A549 (cell line): ENCODE measurements at regions not wholly inside any gene's neighbourhood (a gene's known extent, or its start where the extent isn't known, plus 50 kb on each side); places are given as distances from the start of the nearest gene placed in this dataset.
A peak's percentile ranks its signal among the peaks of the same experiment; 100 is the strongest.

Source experiments
- ATAC-seq, 2 experiments: fragments of 200-7000 bp in 1 of 2; fragments of >200 bp in 1 of 2; cut with Nextera tagmentation in 1 of 2; cut with Tn5 transposase in 1 of 2; 3 replicates each; pipeline versions ENCODE4 v1.8.0 to v1.9.1; 2018 to 2020; ENCODE audit warnings: mild to moderate bottlenecking in 1 of 2, moderate library complexity in 1 of 2
- CTCF ChIA-PET: fragments of 300-600 bp; sonication (Branson Sonifier 250); formaldehyde crosslinking; extraction: SDS; loops from one replicate; lab custom pipeline; 2021; ENCODE audit warnings: antibody characterized with exemption, inconsistent platforms; lab: Yijun Ruan, JAX
- POLR2A ChIA-PET: fragments of 350-600 bp; formaldehyde crosslinking; extraction: SDS; loops from one replicate; lab custom pipeline; 2021; ENCODE audit warnings: antibody characterized with exemption, inconsistent platforms; lab: Yijun Ruan, JAX
- DNase-seq, 2 experiments: peaks; one replicate each; pipeline versions ENCODE4 v3.0.0 to v3.0.0-alpha.2; 2011 to 2016; ENCODE audit warnings: low read depth in 1 of 2, low spot score in 1 of 2
- FAIRE-seq: peaks from 2 replicates; lab custom pipeline; 2011; peaks lifted over from hg19 to GRCh38; lab: Jason Lieb, UNC
- H3K27ac ChIP-seq, 2 experiments: fragments of >200 bp; sonication (Bioruptor Twin); formaldehyde crosslinking; 3 replicates each; pipeline ENCODE4 v1.5.1; 2016 to 2017
- H3K4me1 ChIP-seq: fragments of >200 bp; sonication (Bioruptor Twin); formaldehyde crosslinking; 3 replicates; pipeline ENCODE4 v1.6.1; 2016
- H3K4me2 ChIP-seq: fragments of >200 bp; sonication (Bioruptor Twin); formaldehyde crosslinking; 3 replicates; pipeline ENCODE4 v1.6.1; 2016
- H3K4me3 ChIP-seq: fragments of >200 bp; sonication (Bioruptor Twin); formaldehyde crosslinking; 3 replicates; pipeline ENCODE4 v1.5.1; 2016
- H3K9me3 ChIP-seq: fragments of >200 bp; sonication (Bioruptor Twin); formaldehyde crosslinking; 3 replicates; pipeline ENCODE4 v1.6.1; 2016
- CBX2 ChIP-seq: fragments of 200-600 bp; sonication (generic); IDR thresholded peaks from 2 replicates; pipeline ENCODE4 v1.6.1; 2016; ENCODE audit warnings: low read depth, mild to moderate bottlenecking, borderline replicate concordance
- CHD2 ChIP-seq: fragments of 150-350 bp; IDR thresholded peaks from 2 replicates; pipeline ENCODE4 v1.6.1; 2014; ENCODE audit warnings: low read length; ENCODE audit not compliant: partially characterized antibody
- E2F6 ChIP-seq: IDR thresholded peaks from 2 replicates; pipeline ENCODE4 v1.6.1; 2012; ENCODE audit warnings: low read depth, borderline replicate concordance
- ELK1 ChIP-seq: fragments of 150-350 bp; IDR thresholded peaks from 2 replicates; pipeline ENCODE4 v1.6.1; 2014; ENCODE audit warnings: low read depth, mild to moderate bottlenecking, low read length
- HES2 ChIP-seq: fragments of >200 bp; sonication (Bioruptor Twin); formaldehyde crosslinking; IDR thresholded peaks from 2 replicates; pipeline ENCODE4 v1.6.1; 2016
- HMGXB4 ChIP-seq: fragments of 250-450 bp; sonication (Bioruptor Pico); IDR thresholded peaks from 2 replicates; pipeline ENCODE4 v1.5.0; 2021; ENCODE audit warnings: mild to moderate bottlenecking, moderate library complexity, borderline replicate concordance
- HOXB13 ChIP-seq: fragments of 250-450 bp; sonication (Bioruptor Pico); IDR thresholded peaks from 2 replicates; pipeline ENCODE4 v1.5.0; 2020; ENCODE audit warnings: low read depth, mild to moderate bottlenecking, moderate library complexity
- JUNB ChIP-seq: fragments of >200 bp; sonication (Bioruptor Twin); formaldehyde crosslinking; IDR thresholded peaks from 2 replicates; pipeline ENCODE4 v1.6.1; 2016
- MAFK ChIP-seq: fragments of 450-650 bp; IDR thresholded peaks from 2 replicates; pipeline ENCODE4 v1.6.1; 2014; ENCODE audit not compliant: partially characterized antibody
- NR3C1 ChIP-seq: fragments of >200 bp; sonication (Bioruptor Twin); formaldehyde crosslinking; IDR thresholded peaks from 3 replicates; pipeline ENCODE4 v1.6.1; 2017
- PHF8 ChIP-seq: fragments of 200-600 bp; sonication (generic); IDR thresholded peaks from 2 replicates; pipeline ENCODE4 v1.6.1; 2016; ENCODE audit warnings: low read depth, mild to moderate bottlenecking, antibody characterized with exemption, moderate library complexity, borderline replicate concordance
- RARB ChIP-seq: fragments of 250-450 bp; sonication (Bioruptor Pico); IDR thresholded peaks from 2 replicates; pipeline ENCODE4 v1.8.0; 2021; ENCODE audit warnings: mild to moderate bottlenecking, moderate library complexity
- RCOR1 ChIP-seq: fragments of 150-350 bp; IDR thresholded peaks from 2 replicates; pipeline ENCODE4 v1.6.1; 2014; ENCODE audit warnings: antibody characterized with exemption, low read length, low read depth
- RFX5 ChIP-seq: fragments of 450-650 bp; IDR thresholded peaks from 2 replicates; pipeline ENCODE4 v1.7.1; 2014; ENCODE audit warnings: antibody characterized with exemption, mild to moderate bottlenecking, moderate library complexity
- RNF2 ChIP-seq: fragments of 200-600 bp; sonication (generic); IDR thresholded peaks from 2 replicates; pipeline ENCODE4 v1.6.1; 2016; ENCODE audit warnings: low read depth, mild to moderate bottlenecking, antibody characterized with exemption, moderate library complexity, borderline replicate concordance
- SREBF2 ChIP-seq: fragments of 450-650 bp; IDR thresholded peaks from 2 replicates; pipeline ENCODE4 v1.6.1; 2014; ENCODE audit warnings: mild to moderate bottlenecking, moderate library complexity
- TFCP2L1 ChIP-seq: fragments of 250-450 bp; sonication (Bioruptor Pico); IDR thresholded peaks from 2 replicates; pipeline ENCODE4 v1.5.0; 2021; ENCODE audit warnings: mild to moderate bottlenecking
- TP53 ChIP-seq: fragments of 250-450 bp; sonication (Bioruptor Pico); IDR thresholded peaks from 2 replicates; pipeline ENCODE4 v1.5.0; 2021; ENCODE audit warnings: mild to moderate bottlenecking, moderate library complexity
- ZC3H11A ChIP-seq: fragments of 450-650 bp; IDR thresholded peaks from 2 replicates; pipeline ENCODE4 v1.6.1; 2014; ENCODE audit warnings: antibody characterized with exemption, mild to moderate bottlenecking
- ZNF302 ChIP-seq: fragments of 250-450 bp; sonication (Bioruptor Pico); IDR thresholded peaks from 2 replicates; pipeline ENCODE4 v1.9.0; 2021; ENCODE audit warnings: inconsistent platforms, mild to moderate bottlenecking, moderate library complexity
- ZSCAN20 ChIP-seq: fragments of 250-450 bp; sonication (Bioruptor Pico); IDR thresholded peaks from 2 replicates; pipeline ENCODE4 v1.8.0; 2022; ENCODE audit warnings: mild to moderate bottlenecking, moderate library complexity
- WGBS: methylation state at CpG from one replicate; pipeline ENCODE4 v1.1.6; 2017; ENCODE audit errors: missing lambda C conversion rate; 5-methylcytosine and 5-hydroxymethylcytosine counted together
- TF ChIP-seq, protein P1 (sequence below): fragments of 450-650 bp; IDR thresholded peaks from 2 replicates; pipeline ENCODE4 v1.6.1; 2014; ENCODE audit warnings: antibody characterized with exemption

GRCh38 chr5:30237189-30237588 lies 956.3 kb upstream of the CDH6 start:
- ChIA-PET POLR2A (no interaction called here), CTCF (no interaction called here)
- no peak for FAIRE-seq
- 24% methylated on average over 2 of the region's 2 CpGs for WGBS
- Histone ChIP-seq H3K4me2 (no peak overlapping the region), H3K9me3 (no peaks in the 10 kb centered on the region; the same call in 2 of the 3 replicates), H3K4me1 (no peaks in the 10 kb centered on the region), H3K27ac (no peak overlapping the region), H3K4me3 (no peak overlapping the region)
- TF ChIP-seq ZSCAN20 (CRISPR knock-in tag) = no peak
- TF ChIP-seq HMGXB4 (CRISPR knock-in tag) = no peak
- no peak for TF ChIP-seq HOXB13
- no peak for TF ChIP-seq NR3C1
- TF ChIP-seq TP53 (CRISPR knock-in tag) = no peak
- TF ChIP-seq HES2 = no peak
- no peak for TF ChIP-seq SREBF2
- no peak for TF ChIP-seq RNF2
- TF ChIP-seq ELK1 = no peak
- TF ChIP-seq PHF8 = no peak
- TF ChIP-seq JUNB = no peak
- no peak for TF ChIP-seq CHD2
- TF ChIP-seq TFCP2L1 = no peak
- no peak for TF ChIP-seq RCOR1
- TF ChIP-seq, protein P1, sequence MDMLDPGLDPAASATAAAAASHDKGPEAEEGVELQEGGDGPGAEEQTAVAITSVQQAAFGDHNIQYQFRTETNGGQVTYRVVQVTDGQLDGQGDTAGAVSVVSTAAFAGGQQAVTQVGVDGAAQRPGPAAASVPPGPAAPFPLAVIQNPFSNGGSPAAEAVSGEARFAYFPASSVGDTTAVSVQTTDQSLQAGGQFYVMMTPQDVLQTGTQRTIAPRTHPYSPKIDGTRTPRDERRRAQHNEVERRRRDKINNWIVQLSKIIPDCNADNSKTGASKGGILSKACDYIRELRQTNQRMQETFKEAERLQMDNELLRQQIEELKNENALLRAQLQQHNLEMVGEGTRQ = no peak
- TF ChIP-seq ZNF302 (CRISPR knock-in tag) = no peak
- no peak for TF ChIP-seq RFX5
- TF ChIP-seq ZC3H11A = no peak
- DNase-seq = no peak
- no peak for ATAC-seq

DNA sequence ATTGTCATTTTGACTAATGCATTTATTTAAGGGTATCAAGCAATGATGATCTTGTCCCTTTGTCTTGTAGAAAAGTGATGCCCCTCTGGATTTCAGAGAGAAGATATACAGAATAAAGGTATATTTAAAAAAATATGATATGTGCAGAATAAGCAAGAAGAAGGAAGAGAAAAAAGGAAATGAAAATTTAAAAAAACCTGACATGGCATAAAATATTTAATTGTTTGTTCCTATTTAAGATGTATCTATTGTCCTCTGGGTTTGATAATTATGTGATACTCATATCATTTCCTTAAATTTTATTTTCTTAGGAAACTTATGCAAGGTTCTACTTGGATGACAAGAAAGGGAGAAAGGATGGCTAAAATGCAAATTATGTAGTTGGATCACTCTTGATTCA lies 983.7 kb upstream of the CDH6 start:
- ATAC-seq (no peak), DNase-seq (no peak), FAIRE-seq (no peak)
- no peak overlapping the region for H3K4me3 ChIP-seq
- CTCF ChIA-PET = no interaction called here
- TF ChIP-seq JUNB (no peak), MAFK (peak; percentile 56)
- no peaks in the 10 kb centered on the region; the same call in 2 of the 3 replicates for H3K9me3 ChIP-seq
- H3K4me2 ChIP-seq = no peak overlapping the region
- POLR2A ChIA-PET = no interaction called here
- H3K27ac ChIP-seq = no peak overlapping the region
- H3K4me1 ChIP-seq = no peaks in the 10 kb centered on the region

DNA sequence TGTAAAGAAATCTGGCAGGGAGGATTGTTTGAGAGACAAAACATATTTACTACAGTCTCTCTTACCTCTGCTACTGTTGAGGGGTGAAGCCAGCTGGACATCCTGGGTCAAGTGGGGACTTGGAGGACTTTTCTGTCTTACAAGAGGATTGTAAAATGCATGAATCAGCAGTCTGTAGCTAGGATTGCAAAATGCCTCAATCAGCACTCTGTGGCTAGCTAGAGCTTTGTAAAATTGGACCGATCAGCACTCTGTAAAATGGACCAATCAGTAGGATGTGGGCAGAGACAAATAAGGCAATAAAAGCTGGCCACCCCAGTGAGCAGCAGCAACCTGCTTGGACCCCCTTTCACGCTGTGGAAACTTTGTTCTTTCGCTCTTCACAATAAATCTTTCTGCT lies 995.8 kb upstream of the CDH6 start:
- no peak overlapping the region for H3K4me2 ChIP-seq
- no peak overlapping the region for H3K4me3 ChIP-seq
- no peak for TF ChIP-seq RARB (CRISPR knock-in tag)
- TF ChIP-seq E2F6 = no peak
- TF ChIP-seq RCOR1 = no peak
- TF ChIP-seq MAFK = peak; percentile 63
- no peak for TF ChIP-seq CBX2
- POLR2A ChIA-PET = no interaction called here
- H3K9me3 ChIP-seq = no peaks in the 10 kb centered on the region
- 56% methylated on average over 3 of the region's 3 CpGs for WGBS
- ATAC-seq (no peak), DNase-seq (no peak), FAIRE-seq (no peak)
- H3K4me1 ChIP-seq = no peaks in the 10 kb centered on the region
- no peak overlapping the region for H3K27ac ChIP-seq
- CTCF ChIA-PET = no interaction called here
